Ureter (tissue), 1 donor: ENCODE measurements at regions not wholly inside any gene's neighbourhood (a gene's known extent, or its start where the extent isn't known, plus 50 kb on each side); places are given as distances from the start of the nearest gene placed in this dataset.
"Not testable (repeated sequence)": the region's sequence is repeated elsewhere in the genome, so short reads cannot be mapped to it uniquely, and the experiment has no call there.

Experiments used
- DNase-seq: peaks from one replicate; pipeline ENCODE4 v3.0.0-alpha.2; 2020; ENCODE audit warnings: low spot score
- donor health status: DM: yes; HTN: yes; CAD: no.

GRCh38 chr16:73403291-73403690 is 355.4 kb upstream of the ZFHX3 start:
- no peak for DNase-seq

- no peak for DNase-seq
Observed at GRCh38 chr16:73400951-73401350, 353.0 kb upstream of the ZFHX3 start.

GRCh38 chr16:73399997-73400396 is 352.1 kb upstream of the ZFHX3 start:
- DNase-seq: no peak

GRCh38 chr16:73399486-73399885 is 351.6 kb upstream of the ZFHX3 start:
- no peak for DNase-seq

GRCh38 chr16:73398604-73399003 is 350.7 kb upstream of the ZFHX3 start:
- DNase-seq: not testable (repeated sequence)

GRCh38 chr16:73396556-73396955 is 348.6 kb upstream of the ZFHX3 start:
- no peak for DNase-seq

GRCh38 chr16:73390936-73391335 is 343.0 kb upstream of the ZFHX3 start:
- no peak for DNase-seq

- no peak for DNase-seq
Observed at GRCh38 chr16:73390491-73390890, 342.6 kb upstream of the ZFHX3 start.

GRCh38 chr16:73389085-73389484 is 341.2 kb upstream of the ZFHX3 start:
- no peak for DNase-seq

GRCh38 chr16:73387979-73388378 is 340.1 kb upstream of the ZFHX3 start:
- no peak for DNase-seq

- no peak for DNase-seq
Observed at GRCh38 chr16:73385696-73386095, 337.8 kb upstream of the ZFHX3 start.

- no peak for DNase-seq
Observed at GRCh38 chr16:73384506-73385089, 336.7 kb upstream of the ZFHX3 start.

- DNase-seq: no peak
Observed at GRCh38 chr16:73383988-73384365, 336.0 kb upstream of the ZFHX3 start.

- no peak for DNase-seq
Observed at GRCh38 chr16:73383195-73383987, 335.5 kb upstream of the ZFHX3 start.

GRCh38 chr16:73378471-73378870 is 330.5 kb upstream of the ZFHX3 start:
- DNase-seq: no peak

- DNase-seq: no peak
Observed at GRCh38 chr16:73371584-73372319, 323.8 kb upstream of the ZFHX3 start.

GRCh38 chr16:73369851-73370250 is 321.9 kb upstream of the ZFHX3 start:
- DNase-seq: no peak

GRCh38 chr16:73368715-73369114 is 320.8 kb upstream of the ZFHX3 start:
- DNase-seq: no peak

GRCh38 chr16:73365016-73365551 is 317.2 kb upstream of the ZFHX3 start:
- DNase-seq: no peak

GRCh38 chr16:73364413-73364812 is 316.5 kb upstream of the ZFHX3 start:
- no peak for DNase-seq

GRCh38 chr16:73361061-73361460 is 313.1 kb upstream of the ZFHX3 start:
- DNase-seq: no peak

- DNase-seq: no peak
Observed at GRCh38 chr16:73356401-73357079, 308.6 kb upstream of the ZFHX3 start.
